GM12878 (cell line): ENCODE measurements at regions not wholly inside any gene's neighbourhood (a gene's known extent, or its start where the extent isn't known, plus 50 kb on each side); places are given as distances from the start of the nearest gene placed in this dataset.

Experiments used
- ETV6 ChIP-seq, 2 experiments: fragments of 450-650 bp in 1 of 2; IDR thresholded peaks in 1 of 2; conservative IDR thresholded peaks in 1 of 2; 2 replicates each; pipeline ENCODE4 v1.6.1; 2014; ENCODE audit warnings: antibody characterized with exemption in 1 of 2, borderline replicate concordance in 1 of 2, low read depth in 1 of 2, mild to moderate bottlenecking in 1 of 2, moderate library complexity in 1 of 2
- GABPA ChIP-seq: IDR thresholded peaks from 2 replicates; pipeline ENCODE4 v1.6.1; 2014; ENCODE audit warnings: antibody characterized with exemption, low read depth, mild to moderate bottlenecking, inconsistent platforms
- IKZF2 ChIP-seq, 2 experiments: fragments of 450-650 bp; IDR thresholded peaks; 2 replicates each; pipeline ENCODE4 v1.6.1; 2017; ENCODE audit warnings: mild to moderate bottlenecking in 2 of 2, moderate library complexity in 2 of 2
- NFYB ChIP-seq: IDR thresholded peaks from 2 replicates; pipeline ENCODE4 v1.6.1; 2011; ENCODE audit warnings: low read depth, mild to moderate bottlenecking, low read length, improper control_type of control experiment, moderate library complexity; ENCODE audit not compliant: insufficient read depth
- POLR2A ChIP-seq: IDR thresholded peaks from 2 replicates; pipeline ENCODE4 v1.6.1; 2011; ENCODE audit warnings: low read depth, mild to moderate bottlenecking, low read length
- YY1 ChIP-seq: IDR thresholded peaks from 2 replicates; pipeline ENCODE4 v1.6.1; 2011; ENCODE audit warnings: low read depth, mild to moderate bottlenecking, low read length
- ZNF622 ChIP-seq: fragments of 450-650 bp; IDR thresholded peaks from 2 replicates; pipeline ENCODE4 v1.6.1; 2017; ENCODE audit warnings: mild to moderate bottlenecking, inconsistent platforms
- ZSCAN29 ChIP-seq: fragments of 450-650 bp; IDR thresholded peaks from 2 replicates; pipeline ENCODE4 v1.6.1; 2017; ENCODE audit warnings: mild to moderate bottlenecking, moderate library complexity
- TF ChIP-seq, protein P1 (sequence below): fragments of 450-650 bp; IDR thresholded peaks from 2 replicates; pipeline ENCODE4 v1.6.1; 2017; ENCODE audit warnings: mild to moderate bottlenecking, moderate library complexity
- TF ChIP-seq, protein P2 (sequence below): fragments of 450-650 bp; formaldehyde crosslinking; IDR thresholded peaks from 2 replicates; pipeline ENCODE4 v1.4.0; 2020; ENCODE audit warnings: mild to moderate bottlenecking, moderate library complexity
- TF ChIP-seq, protein P3 (sequence below): fragments of 150-350 bp; IDR thresholded peaks from 2 replicates; pipeline ENCODE4 v1.6.1; 2014; ENCODE audit warnings: mild to moderate bottlenecking, low read depth, low read length
- TF ChIP-seq, protein P4 (sequence below): fragments of 150-350 bp; IDR thresholded peaks from 2 replicates; pipeline ENCODE4 v1.6.1; 2016; ENCODE audit warnings: low read depth, low read length

DNA sequence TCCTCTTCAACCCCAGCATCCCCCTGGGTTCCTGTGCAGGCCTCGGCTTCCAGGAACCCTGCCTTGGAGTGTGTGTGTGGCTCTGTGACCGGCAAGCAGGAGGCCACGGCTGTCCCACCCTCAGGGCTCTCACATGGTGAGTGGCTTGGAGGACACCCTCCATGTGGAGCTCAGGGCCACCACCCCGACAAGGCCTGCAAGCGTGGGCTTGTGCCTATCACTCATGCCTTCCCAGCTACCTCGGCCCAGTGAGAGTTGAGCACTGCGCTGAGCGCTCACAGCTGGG, 76.7 kb downstream of the DACT2 start (continued):
- TF ChIP-seq, protein P1, sequence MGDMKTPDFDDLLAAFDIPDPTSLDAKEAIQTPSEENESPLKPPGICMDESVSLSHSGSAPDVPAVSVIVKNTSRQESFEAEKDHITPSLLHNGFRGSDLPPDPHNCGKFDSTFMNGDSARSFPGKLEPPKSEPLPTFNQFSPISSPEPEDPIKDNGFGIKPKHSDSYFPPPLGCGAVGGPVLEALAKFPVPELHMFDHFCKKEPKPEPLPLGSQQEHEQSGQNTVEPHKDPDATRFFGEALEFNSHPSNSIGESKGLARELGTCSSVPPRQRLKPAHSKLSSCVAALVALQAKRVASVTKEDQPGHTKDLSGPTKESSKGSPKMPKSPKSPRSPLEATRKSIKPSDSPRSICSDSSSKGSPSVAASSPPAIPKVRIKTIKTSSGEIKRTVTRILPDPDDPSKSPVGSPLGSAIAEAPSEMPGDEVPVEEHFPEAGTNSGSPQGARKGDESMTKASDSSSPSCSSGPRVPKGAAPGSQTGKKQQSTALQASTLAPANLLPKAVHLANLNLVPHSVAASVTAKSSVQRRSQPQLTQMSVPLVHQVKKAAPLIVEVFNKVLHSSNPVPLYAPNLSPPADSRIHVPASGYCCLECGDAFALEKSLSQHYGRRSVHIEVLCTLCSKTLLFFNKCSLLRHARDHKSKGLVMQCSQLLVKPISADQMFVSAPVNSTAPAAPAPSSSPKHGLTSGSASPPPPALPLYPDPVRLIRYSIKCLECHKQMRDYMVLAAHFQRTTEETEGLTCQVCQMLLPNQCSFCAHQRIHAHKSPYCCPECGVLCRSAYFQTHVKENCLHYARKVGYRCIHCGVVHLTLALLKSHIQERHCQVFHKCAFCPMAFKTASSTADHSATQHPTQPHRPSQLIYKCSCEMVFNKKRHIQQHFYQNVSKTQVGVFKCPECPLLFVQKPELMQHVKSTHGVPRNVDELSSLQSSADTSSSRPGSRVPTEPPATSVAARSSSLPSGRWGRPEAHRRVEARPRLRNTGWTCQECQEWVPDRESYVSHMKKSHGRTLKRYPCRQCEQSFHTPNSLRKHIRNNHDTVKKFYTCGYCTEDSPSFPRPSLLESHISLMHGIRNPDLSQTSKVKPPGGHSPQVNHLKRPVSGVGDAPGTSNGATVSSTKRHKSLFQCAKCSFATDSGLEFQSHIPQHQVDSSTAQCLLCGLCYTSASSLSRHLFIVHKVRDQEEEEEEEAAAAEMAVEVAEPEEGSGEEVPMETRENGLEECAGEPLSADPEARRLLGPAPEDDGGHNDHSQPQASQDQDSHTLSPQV = no peak
- TF ChIP-seq IKZF2 (IDR thresholded peaks at IDR 0.05) (no peak), ZSCAN29 (no peak), GABPA (no peak), ETV6 (conservative IDR thresholded peaks at IDR 0.05 in 1 of 2, IDR thresholded peaks at IDR 0.05 in 1 of 2; ENCODE audit: borderline replicate concordance in 1 of 2, low read depth in 1 of 2) (no peak), POLR2A (no peak), YY1 (no peak), ZNF622 (no peak), NFYB (no peak)
- TF ChIP-seq, protein P2, sequence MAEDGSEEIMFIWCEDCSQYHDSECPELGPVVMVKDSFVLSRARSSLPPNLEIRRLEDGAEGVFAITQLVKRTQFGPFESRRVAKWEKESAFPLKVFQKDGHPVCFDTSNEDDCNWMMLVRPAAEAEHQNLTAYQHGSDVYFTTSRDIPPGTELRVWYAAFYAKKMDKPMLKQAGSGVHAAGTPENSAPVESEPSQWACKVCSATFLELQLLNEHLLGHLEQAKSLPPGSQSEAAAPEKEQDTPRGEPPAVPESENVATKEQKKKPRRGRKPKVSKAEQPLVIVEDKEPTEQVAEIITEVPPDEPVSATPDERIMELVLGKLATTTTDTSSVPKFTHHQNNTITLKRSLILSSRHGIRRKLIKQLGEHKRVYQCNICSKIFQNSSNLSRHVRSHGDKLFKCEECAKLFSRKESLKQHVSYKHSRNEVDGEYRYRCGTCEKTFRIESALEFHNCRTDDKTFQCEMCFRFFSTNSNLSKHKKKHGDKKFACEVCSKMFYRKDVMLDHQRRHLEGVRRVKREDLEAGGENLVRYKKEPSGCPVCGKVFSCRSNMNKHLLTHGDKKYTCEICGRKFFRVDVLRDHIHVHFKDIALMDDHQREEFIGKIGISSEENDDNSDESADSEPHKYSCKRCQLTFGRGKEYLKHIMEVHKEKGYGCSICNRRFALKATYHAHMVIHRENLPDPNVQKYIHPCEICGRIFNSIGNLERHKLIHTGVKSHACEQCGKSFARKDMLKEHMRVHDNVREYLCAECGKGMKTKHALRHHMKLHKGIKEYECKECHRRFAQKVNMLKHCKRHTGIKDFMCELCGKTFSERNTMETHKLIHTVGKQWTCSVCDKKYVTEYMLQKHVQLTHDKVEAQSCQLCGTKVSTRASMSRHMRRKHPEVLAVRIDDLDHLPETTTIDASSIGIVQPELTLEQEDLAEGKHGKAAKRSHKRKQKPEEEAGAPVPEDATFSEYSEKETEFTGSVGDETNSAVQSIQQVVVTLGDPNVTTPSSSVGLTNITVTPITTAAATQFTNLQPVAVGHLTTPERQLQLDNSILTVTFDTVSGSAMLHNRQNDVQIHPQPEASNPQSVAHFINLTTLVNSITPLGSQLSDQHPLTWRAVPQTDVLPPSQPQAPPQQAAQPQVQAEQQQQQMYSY = no peak
- TF ChIP-seq, protein P3, sequence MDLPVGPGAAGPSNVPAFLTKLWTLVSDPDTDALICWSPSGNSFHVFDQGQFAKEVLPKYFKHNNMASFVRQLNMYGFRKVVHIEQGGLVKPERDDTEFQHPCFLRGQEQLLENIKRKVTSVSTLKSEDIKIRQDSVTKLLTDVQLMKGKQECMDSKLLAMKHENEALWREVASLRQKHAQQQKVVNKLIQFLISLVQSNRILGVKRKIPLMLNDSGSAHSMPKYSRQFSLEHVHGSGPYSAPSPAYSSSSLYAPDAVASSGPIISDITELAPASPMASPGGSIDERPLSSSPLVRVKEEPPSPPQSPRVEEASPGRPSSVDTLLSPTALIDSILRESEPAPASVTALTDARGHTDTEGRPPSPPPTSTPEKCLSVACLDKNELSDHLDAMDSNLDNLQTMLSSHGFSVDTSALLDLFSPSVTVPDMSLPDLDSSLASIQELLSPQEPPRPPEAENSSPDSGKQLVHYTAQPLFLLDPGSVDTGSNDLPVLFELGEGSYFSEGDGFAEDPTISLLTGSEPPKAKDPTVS = no peak
- TF ChIP-seq, protein P4, sequence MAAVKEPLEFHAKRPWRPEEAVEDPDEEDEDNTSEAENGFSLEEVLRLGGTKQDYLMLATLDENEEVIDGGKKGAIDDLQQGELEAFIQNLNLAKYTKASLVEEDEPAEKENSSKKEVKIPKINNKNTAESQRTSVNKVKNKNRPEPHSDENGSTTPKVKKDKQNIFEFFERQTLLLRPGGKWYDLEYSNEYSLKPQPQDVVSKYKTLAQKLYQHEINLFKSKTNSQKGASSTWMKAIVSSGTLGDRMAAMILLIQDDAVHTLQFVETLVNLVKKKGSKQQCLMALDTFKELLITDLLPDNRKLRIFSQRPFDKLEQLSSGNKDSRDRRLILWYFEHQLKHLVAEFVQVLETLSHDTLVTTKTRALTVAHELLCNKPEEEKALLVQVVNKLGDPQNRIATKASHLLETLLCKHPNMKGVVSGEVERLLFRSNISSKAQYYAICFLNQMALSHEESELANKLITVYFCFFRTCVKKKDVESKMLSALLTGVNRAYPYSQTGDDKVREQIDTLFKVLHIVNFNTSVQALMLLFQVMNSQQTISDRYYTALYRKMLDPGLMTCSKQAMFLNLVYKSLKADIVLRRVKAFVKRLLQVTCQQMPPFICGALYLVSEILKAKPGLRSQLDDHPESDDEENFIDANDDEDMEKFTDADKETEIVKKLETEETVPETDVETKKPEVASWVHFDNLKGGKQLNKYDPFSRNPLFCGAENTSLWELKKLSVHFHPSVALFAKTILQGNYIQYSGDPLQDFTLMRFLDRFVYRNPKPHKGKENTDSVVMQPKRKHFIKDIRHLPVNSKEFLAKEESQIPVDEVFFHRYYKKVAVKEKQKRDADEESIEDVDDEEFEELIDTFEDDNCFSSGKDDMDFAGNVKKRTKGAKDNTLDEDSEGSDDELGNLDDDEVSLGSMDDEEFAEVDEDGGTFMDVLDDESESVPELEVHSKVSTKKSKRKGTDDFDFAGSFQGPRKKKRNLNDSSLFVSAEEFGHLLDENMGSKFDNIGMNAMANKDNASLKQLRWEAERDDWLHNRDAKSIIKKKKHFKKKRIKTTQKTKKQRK = no peak
